ENCODE measurements at regions not wholly inside any gene's neighbourhood (a gene's known extent, or its start where the extent isn't known, plus 50 kb on each side); places are given as distances from the start of the nearest gene placed in this dataset.

DNA sequence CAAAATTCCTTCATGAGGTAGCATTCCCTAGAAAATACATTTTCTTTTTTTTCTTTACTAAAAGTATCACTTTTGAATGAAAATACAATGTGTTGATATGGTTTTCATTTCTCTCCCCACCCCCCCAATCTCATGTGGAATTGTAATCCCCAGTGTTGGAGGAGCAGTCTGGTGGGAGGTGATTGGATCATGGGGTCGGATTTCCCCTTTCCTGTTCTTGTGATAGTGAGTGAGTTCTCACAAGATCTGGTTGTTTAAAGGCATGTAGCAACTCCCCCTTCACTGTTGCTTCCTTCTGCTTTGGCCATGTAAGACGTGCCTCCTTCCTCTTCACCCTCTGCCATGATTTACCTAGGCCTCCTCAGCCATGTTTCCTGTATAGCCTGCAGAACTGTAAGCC is 790.3 kb upstream of the KCND2 start:
- H3K4me2 ChIP-seq, result no peak overlapping the region
- no peak for TF ChIP-seq EZH2 (IDR thresholded peaks at IDR 0.05; ENCODE audit: low read depth)
- TF ChIP-seq, protein P1, sequence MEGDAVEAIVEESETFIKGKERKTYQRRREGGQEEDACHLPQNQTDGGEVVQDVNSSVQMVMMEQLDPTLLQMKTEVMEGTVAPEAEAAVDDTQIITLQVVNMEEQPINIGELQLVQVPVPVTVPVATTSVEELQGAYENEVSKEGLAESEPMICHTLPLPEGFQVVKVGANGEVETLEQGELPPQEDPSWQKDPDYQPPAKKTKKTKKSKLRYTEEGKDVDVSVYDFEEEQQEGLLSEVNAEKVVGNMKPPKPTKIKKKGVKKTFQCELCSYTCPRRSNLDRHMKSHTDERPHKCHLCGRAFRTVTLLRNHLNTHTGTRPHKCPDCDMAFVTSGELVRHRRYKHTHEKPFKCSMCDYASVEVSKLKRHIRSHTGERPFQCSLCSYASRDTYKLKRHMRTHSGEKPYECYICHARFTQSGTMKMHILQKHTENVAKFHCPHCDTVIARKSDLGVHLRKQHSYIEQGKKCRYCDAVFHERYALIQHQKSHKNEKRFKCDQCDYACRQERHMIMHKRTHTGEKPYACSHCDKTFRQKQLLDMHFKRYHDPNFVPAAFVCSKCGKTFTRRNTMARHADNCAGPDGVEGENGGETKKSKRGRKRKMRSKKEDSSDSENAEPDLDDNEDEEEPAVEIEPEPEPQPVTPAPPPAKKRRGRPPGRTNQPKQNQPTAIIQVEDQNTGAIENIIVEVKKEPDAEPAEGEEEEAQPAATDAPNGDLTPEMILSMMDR (conservative IDR thresholded peaks at IDR 0.05), result no peak
- no peak for DNase-seq
- no peaks in the 10 kb centered on the region for H4K20me1 ChIP-seq (ENCODE audit: insufficient read depth)
- no peak overlapping the region for H3K27ac ChIP-seq
- ChIA-PET CTCF (interaction anchor here (0.6 kb wide), 1 partner anchor 232 kb away, joined by 3 read pairs; no protein-coding TSS in a partner anchor), POLR2A (ENCODE audit: unreplicated experiment) (no interaction called here)
- H3K27me3 ChIP-seq (ENCODE audit: insufficient read depth, low read depth), result no peaks in the 10 kb centered on the region
- intact Hi-C loops (cut with micrococcal nuclease; ENCODE audit: unreplicated experiment), result no loop called here
- no peaks in the 10 kb centered on the region for H3K4me1 ChIP-seq (replicated peaks; ENCODE audit: insufficient read depth)
- no peaks in the 10 kb centered on the region for H3K9me3 ChIP-seq (ENCODE audit: insufficient read depth, low read depth)
- no peaks in the 10 kb centered on the region for H3K79me2 ChIP-seq (ENCODE audit: low read depth)
- H3K36me3 ChIP-seq (ENCODE audit: low read depth), result no peaks in the 10 kb centered on the region
- H3F3A ChIP-seq (ENCODE audit: insufficient read depth, low read depth), result no peaks in the 10 kb centered on the region
- H3K4me3 ChIP-seq, result no peak overlapping the region
- H2AFZ ChIP-seq, result no peak overlapping the region
- no TSS peak for BruUV-seq (replicated peaks)
- H3K9me2 ChIP-seq (ENCODE audit: insufficient read depth), result no peaks in the 10 kb centered on the region

DNA sequence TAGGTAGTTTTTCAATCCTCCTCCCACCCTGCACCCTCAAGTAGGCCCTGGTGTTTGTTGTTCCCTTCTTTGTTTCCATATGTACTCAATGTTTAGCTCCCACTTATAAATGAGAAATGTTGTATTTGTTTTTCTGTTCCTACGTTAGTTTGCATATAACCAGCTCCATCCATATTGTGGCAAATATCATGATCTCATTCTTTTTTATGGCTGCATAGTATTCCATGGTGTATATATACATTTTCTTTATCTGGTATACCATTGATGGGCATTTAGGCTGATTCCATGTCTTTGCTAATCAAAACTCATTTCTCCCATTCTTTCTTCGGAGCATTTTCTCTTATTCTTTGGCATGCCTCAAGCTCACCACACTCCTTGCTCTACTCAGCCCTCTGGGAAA is 789.6 kb upstream of the KCND2 start:
- H3F3A ChIP-seq (ENCODE audit: insufficient read depth, low read depth), result no peaks in the 10 kb centered on the region
- TF ChIP-seq, protein P1 (conservative IDR thresholded peaks at IDR 0.05), result no peak
- no peak for TF ChIP-seq EZH2 (IDR thresholded peaks at IDR 0.05; ENCODE audit: low read depth)
- H3K27ac ChIP-seq, result no peak overlapping the region
- no TSS peak for BruUV-seq (replicated peaks)
- H3K36me3 ChIP-seq (ENCODE audit: low read depth), result no peaks in the 10 kb centered on the region
- no peaks in the 10 kb centered on the region for H3K9me3 ChIP-seq (ENCODE audit: insufficient read depth, low read depth)
- intact Hi-C loops (cut with micrococcal nuclease; ENCODE audit: unreplicated experiment), result no loop called here
- POLR2A ChIA-PET (ENCODE audit: unreplicated experiment), result no interaction called here
- no peak overlapping the region for H3K4me3 ChIP-seq
- no peaks in the 10 kb centered on the region for H4K20me1 ChIP-seq (ENCODE audit: insufficient read depth)
- DNase-seq, result no peak
- H2AFZ ChIP-seq, result no peak overlapping the region
- H3K4me2 ChIP-seq, result no peak overlapping the region
- H3K27me3 ChIP-seq (ENCODE audit: insufficient read depth, low read depth), result no peaks in the 10 kb centered on the region
- CTCF ChIA-PET, result no interaction called here
- H3K4me1 ChIP-seq (replicated peaks; ENCODE audit: insufficient read depth), result no peaks in the 10 kb centered on the region
- H3K79me2 ChIP-seq (ENCODE audit: low read depth), result no peaks in the 10 kb centered on the region
- no peaks in the 10 kb centered on the region for H3K9me2 ChIP-seq (ENCODE audit: insufficient read depth)

DNA sequence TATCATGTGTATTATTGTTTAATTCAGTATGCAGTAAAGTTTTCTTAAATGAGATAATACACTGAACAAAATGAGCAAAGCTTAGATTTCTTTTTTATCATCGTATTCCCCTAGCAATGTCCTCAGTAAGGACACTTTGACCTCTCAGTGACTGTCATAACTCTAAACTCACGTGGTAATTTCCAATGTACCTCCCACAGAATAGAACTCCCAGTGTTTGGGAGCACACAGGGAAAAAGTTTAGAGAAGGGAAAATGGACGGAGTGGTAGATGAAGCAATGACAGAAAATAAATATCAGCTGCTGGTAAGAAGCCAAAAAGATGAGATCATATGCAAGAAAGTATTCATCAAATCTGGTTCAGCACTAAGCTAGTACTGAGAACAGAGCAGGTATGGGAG is 758.6 kb upstream of the KCND2 start:
- no peak overlapping the region for H3K4me3 ChIP-seq
- H3K36me3 ChIP-seq (ENCODE audit: low read depth), result no peaks in the 10 kb centered on the region
- TF ChIP-seq EZH2 (IDR thresholded peaks at IDR 0.05; ENCODE audit: low read depth), result no peak
- TF ChIP-seq, protein P1 (conservative IDR thresholded peaks at IDR 0.05), result no peak
- no peaks in the 10 kb centered on the region for H3K27me3 ChIP-seq (ENCODE audit: insufficient read depth, low read depth)
- ChIA-PET CTCF (no interaction called here), POLR2A (ENCODE audit: unreplicated experiment) (interaction anchor here (0.6 kb wide), 1 partner anchor 101 kb away, joined by 5 read pairs; no protein-coding TSS in a partner anchor)
- no peaks in the 10 kb centered on the region for H3K4me1 ChIP-seq (replicated peaks; ENCODE audit: insufficient read depth)
- H3K9me2 ChIP-seq (ENCODE audit: insufficient read depth), result no peaks in the 10 kb centered on the region; the same call in 1 of the 2 replicates
- DNase-seq, result no peak
- H3K4me2 ChIP-seq, result no peak overlapping the region
- H2AFZ ChIP-seq, result no peak overlapping the region
- no peak overlapping the region for H3K27ac ChIP-seq
- no peaks in the 10 kb centered on the region for H3K9me3 ChIP-seq (ENCODE audit: insufficient read depth, low read depth)
- no peaks in the 10 kb centered on the region for H4K20me1 ChIP-seq (ENCODE audit: insufficient read depth)
- no peaks in the 10 kb centered on the region for H3K79me2 ChIP-seq (ENCODE audit: low read depth)
- intact Hi-C loops (cut with micrococcal nuclease; ENCODE audit: unreplicated experiment), result no loop called here
- no TSS peak for BruUV-seq (replicated peaks)
- H3F3A ChIP-seq (ENCODE audit: insufficient read depth, low read depth), result no peaks in the 10 kb centered on the region
